Embryonic facial prominence (tissue), 1 donor: ENCODE measurements at regions not wholly inside any gene's neighbourhood (a gene's known extent, or its start where the extent isn't known, plus 50 kb on each side); places are given as distances from the start of the nearest gene placed in this dataset.

ENCODE experiments used
- DNase-seq: peaks from one replicate; pipeline ENCODE4 v3.0.0-alpha.2; 2016; ENCODE audit errors: extremely low spot score

- no peak for DNase-seq
Observed at GRCh38 chr15:37695719-37696118, 238.7 kb upstream of the TMCO5A start.

- no peak for DNase-seq
Observed at GRCh38 chr15:37698679-37699078, 235.8 kb upstream of the TMCO5A start.

- no peak for DNase-seq
Observed at GRCh38 chr15:37701230-37701629, 233.2 kb upstream of the TMCO5A start.

- no peak for DNase-seq
Observed at GRCh38 chr15:37709669-37710068, 224.8 kb upstream of the TMCO5A start.

- no peak for DNase-seq
Observed at GRCh38 chr15:37715101-37715500, 219.3 kb upstream of the TMCO5A start.

GRCh38 chr15:37720267-37720666, 214.2 kb upstream of the TMCO5A start:
- no peak for DNase-seq

- DNase-seq: no peak
Observed at GRCh38 chr15:37731146-37731746, 203.2 kb upstream of the TMCO5A start.

GRCh38 chr15:37733628-37734027, 200.8 kb upstream of the TMCO5A start:
- DNase-seq: no peak

- DNase-seq: no peak
Observed at GRCh38 chr15:37740623-37741141, 193.8 kb upstream of the TMCO5A start.

- no peak for DNase-seq
Observed at GRCh38 chr15:37743826-37744225, 190.6 kb upstream of the TMCO5A start.

GRCh38 chr15:37744521-37744920, 189.9 kb upstream of the TMCO5A start:
- DNase-seq: no peak

GRCh38 chr15:37751401-37751800, 183.0 kb upstream of the TMCO5A start:
- DNase-seq: no peak

- DNase-seq: no peak
Observed at GRCh38 chr15:37756407-37756806, 178.0 kb upstream of the TMCO5A start.

- DNase-seq: no peak
Observed at GRCh38 chr15:37758412-37758811, 176.0 kb upstream of the TMCO5A start.

- DNase-seq: no peak
Observed at GRCh38 chr15:37764733-37765191, 169.7 kb upstream of the TMCO5A start.

- no peak for DNase-seq
Observed at GRCh38 chr15:37765786-37766185, 168.7 kb upstream of the TMCO5A start.

GRCh38 chr15:37767841-37768455, 166.5 kb upstream of the TMCO5A start:
- DNase-seq: no peak

GRCh38 chr15:37771465-37771864, 163.0 kb upstream of the TMCO5A start:
- no peak for DNase-seq

- no peak for DNase-seq
Observed at GRCh38 chr15:37773111-37773860, 161.2 kb upstream of the TMCO5A start.

- no peak for DNase-seq
Observed at GRCh38 chr15:37774961-37775360, 159.5 kb upstream of the TMCO5A start.

GRCh38 chr15:37777006-37777405, 157.4 kb upstream of the TMCO5A start:
- no peak for DNase-seq

- no peak for DNase-seq
Observed at GRCh38 chr15:37783290-37783689, 151.2 kb upstream of the TMCO5A start.

GRCh38 chr15:37788330-37788729, 146.1 kb upstream of the TMCO5A start:
- no peak for DNase-seq
